ENCODE measurements at regions not wholly inside any gene's neighbourhood (a gene's known extent, or its start where the extent isn't known, plus 50 kb on each side); places are given as distances from the start of the nearest gene placed in this dataset.

DNA sequence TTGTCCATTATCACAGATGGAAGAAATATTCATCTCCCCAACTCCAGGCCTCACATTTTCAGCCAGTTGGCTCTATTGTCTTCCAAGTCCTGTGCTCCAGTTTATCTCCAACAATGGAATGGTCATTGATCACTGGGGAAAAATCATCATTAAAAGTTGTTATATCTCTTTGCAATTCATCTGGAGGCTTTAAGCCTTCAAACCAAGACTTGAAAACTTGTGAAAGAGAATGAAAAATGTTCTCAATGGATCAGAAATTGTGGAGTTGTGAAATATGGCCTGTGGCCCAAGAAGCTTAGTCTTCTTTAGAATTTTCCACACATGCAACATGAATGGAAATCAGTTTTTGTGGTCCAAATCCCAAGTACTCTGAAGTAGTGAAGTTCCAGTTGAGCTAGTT lies 569.6 kb downstream of the EBF1 start:
- no peak overlapping the region for H3K4me3 ChIP-seq (ENCODE audit: low read depth, low read length)
- TF ChIP-seq, protein P1, sequence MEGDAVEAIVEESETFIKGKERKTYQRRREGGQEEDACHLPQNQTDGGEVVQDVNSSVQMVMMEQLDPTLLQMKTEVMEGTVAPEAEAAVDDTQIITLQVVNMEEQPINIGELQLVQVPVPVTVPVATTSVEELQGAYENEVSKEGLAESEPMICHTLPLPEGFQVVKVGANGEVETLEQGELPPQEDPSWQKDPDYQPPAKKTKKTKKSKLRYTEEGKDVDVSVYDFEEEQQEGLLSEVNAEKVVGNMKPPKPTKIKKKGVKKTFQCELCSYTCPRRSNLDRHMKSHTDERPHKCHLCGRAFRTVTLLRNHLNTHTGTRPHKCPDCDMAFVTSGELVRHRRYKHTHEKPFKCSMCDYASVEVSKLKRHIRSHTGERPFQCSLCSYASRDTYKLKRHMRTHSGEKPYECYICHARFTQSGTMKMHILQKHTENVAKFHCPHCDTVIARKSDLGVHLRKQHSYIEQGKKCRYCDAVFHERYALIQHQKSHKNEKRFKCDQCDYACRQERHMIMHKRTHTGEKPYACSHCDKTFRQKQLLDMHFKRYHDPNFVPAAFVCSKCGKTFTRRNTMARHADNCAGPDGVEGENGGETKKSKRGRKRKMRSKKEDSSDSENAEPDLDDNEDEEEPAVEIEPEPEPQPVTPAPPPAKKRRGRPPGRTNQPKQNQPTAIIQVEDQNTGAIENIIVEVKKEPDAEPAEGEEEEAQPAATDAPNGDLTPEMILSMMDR (IDR thresholded peaks at IDR 0.05; ENCODE audit: insufficient read depth, low read depth, low read length): no peak

DNA sequence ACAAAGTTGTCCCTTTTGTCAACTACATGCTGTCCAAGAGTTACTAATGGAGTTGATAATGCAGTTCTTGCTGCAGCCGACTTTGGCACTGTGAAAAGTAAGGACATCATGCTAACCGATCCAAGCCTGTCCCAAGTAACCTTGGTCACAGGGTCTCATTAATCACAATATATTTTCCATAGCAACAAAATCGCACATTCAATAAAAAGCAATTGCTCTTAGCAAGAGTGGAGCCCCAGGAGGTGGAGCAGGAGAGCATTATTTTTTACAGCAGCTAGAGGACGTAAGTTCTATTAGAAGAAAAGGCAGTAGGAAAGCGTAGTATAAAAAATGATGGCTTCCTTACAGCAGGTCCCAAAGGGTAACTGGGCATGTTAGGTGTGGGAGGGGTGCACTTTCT lies 570.3 kb downstream of the EBF1 start:
- TF ChIP-seq, protein P1 (IDR thresholded peaks at IDR 0.05; ENCODE audit: insufficient read depth, low read depth, low read length): no peak
- no peak for DNase-seq (ENCODE audit: low read depth)
- H3K4me3 ChIP-seq (ENCODE audit: low read depth, low read length): no peak overlapping the region

More for the DNA sequence above, 569.6 kb downstream of the EBF1 start:
- DNase-seq (ENCODE audit: low read depth): no peak

DNA sequence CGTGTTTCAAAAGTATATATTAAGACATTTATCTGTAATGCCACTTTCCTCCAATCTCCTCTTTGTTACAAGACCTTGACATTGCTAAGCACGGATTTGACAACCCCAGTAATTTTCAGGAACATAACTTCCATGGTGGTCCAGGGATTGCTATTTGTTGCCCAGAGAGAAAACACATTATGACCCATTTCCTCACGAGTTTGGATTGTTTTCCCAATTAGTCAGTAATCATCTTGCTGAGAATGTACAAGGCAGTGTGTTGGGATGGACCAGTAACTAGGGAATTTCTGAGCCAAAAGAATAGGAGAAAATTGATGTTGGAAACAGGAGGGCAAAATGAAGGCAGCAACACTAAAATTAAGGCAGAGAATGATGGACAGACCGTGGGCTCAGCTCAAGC lies 574.1 kb downstream of the EBF1 start:
- H3K4me3 ChIP-seq (ENCODE audit: low read depth, low read length): no peak overlapping the region
- no peak for DNase-seq (ENCODE audit: low read depth)
- TF ChIP-seq, protein P1 (IDR thresholded peaks at IDR 0.05; ENCODE audit: insufficient read depth, low read depth, low read length): no peak

DNA sequence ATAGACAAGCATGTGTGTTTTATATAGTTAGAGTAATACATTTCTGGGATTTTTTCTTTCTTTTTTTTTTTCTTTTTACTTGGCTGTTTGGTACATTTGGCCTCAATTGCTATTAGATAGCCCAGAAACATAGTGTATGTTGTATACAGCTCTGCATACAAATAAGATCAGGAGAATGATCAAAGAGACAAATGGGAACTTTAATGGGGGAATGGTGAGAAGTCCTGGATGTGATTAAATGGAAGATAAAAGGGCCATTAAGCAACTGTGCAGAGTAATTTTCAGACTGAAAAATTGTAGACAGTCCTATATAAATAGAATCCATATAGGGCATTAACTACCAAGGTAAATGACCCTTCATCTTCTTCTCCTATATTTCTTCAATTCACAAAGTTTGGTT lies 575.6 kb downstream of the EBF1 start:
- DNase-seq (ENCODE audit: low read depth): no peak
- TF ChIP-seq, protein P1 (IDR thresholded peaks at IDR 0.05; ENCODE audit: insufficient read depth, low read depth, low read length): no peak
- H3K4me3 ChIP-seq (ENCODE audit: low read depth, low read length): no peak overlapping the region

DNA sequence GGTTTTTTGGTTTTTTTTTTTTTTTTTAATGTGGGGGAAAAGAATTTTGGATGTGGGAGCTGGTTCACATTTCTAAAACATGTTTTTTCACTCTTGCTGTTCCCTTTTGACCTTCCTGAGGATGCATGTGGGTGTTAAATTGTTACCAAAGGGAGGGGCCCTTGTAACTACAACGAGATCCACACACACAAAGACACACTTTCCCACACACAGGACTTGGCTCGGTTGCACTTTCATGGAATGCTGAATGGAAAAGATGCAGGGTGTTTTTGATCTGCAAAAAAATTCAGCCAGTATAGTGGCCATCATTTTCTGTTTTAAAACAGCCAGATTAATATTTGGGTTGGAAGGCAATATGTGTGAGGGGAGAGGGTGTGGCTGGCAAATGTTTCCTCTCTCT lies 576.9 kb downstream of the EBF1 start:
- no peak overlapping the region for H3K4me3 ChIP-seq (ENCODE audit: low read depth, low read length)
- TF ChIP-seq, protein P1 (IDR thresholded peaks at IDR 0.05; ENCODE audit: insufficient read depth, low read depth, low read length): no peak
- DNase-seq (ENCODE audit: low read depth): no peak

DNA sequence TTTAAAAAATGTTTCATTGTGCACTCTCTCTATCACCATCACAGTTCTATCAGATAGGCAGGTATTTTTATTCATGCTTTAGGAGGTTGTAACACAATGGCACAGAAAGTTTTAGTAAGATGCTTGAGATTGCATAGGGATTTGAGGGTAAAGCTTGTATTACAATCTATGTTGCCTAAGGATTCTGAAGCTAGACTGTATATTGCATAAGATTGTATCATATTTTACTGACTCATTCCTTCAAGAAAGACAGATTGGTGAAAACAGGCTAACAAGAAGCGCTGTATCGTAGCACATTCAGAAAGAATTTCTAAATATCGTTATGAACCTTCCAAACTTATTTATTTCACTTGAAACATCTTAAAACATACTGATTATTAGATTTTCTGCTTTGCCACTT lies 577.7 kb downstream of the EBF1 start:
- TF ChIP-seq, protein P1 (IDR thresholded peaks at IDR 0.05; ENCODE audit: insufficient read depth, low read depth, low read length): no peak
- DNase-seq (ENCODE audit: low read depth): peak; percentile 34
- no peak overlapping the region for H3K4me3 ChIP-seq (ENCODE audit: low read depth, low read length)

DNA sequence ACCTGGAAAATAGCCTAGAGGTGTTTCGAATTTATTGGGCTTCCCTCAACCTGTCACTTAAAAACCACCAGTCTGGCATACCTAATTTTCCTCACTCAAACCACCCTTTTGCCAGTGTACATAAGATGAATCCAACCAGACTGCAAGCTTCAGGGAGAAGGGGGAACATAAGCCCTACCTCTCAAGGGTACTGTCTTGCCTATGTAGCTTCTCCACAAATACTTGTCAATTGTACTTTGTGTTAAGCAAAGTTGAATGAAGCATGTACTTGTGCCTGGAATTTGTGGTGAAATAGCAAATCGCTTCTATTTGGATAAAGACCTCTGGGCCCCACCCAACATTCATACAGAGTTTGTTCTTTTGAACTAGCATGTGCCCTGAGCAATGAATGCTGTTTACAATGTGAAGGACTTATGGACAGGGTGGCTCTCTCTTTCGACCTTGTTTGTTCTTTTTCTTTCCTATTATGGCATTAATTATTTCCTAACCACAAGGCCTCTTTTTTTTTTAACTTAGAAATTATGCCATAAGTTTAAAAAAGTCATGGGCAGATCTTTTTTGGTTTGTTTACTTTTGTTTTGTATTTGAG lies 580.2 kb downstream of the EBF1 start:
- DNase-seq (ENCODE audit: low read depth): no peak
- TF ChIP-seq, protein P1 (IDR thresholded peaks at IDR 0.05; ENCODE audit: insufficient read depth, low read depth, low read length): no peak
- H3K4me3 ChIP-seq (ENCODE audit: low read depth, low read length): no peak overlapping the region
